ENCODE measurements at regions not wholly inside any gene's neighbourhood (a gene's known extent, or its start where the extent isn't known, plus 50 kb on each side); places are given as distances from the start of the nearest gene placed in this dataset.

GRCh38 chr3:1832395-1832794 is 266.3 kb upstream of the CNTN4 start:
- DNase-seq, result no peak

DNA sequence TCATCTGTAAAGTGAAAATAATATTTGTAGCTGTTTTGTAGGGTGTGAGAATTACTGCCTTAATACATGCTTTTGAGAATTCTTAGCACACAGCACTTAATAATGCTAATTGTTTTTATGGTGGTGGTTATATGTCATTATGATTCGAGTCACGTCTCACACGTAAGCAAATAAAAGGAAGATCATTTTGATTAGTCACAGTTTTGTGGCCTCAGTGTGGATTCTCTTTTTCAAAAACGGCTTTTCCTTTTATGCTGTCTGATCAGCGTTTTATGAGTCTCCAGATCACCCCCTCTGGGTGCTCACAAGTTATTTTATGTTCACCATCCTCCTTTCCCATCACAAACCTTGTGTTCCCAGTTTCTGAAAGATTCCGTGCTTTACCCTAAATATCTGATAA is 255.6 kb upstream of the CNTN4 start:
- DNase-seq, result no peak

DNA sequence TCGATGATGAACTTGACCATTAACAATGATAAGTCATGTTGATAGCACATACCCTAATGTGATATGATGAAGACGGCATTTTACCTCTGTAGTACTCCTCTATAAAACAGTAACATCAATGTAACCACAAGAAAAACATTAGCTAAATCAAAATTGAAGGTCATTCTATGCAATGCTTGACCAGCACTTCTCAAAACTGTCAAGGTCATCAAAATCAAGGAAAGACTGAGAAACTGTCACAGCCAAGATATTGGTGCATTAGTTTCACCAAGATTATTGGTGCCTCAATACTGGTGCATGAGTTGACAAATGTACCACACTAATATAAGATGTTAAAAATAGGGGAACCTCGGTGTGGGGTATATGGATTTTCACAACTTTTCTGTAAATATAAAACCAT is 251.1 kb upstream of the CNTN4 start:
- DNase-seq, result no peak

- no peak for DNase-seq
Observed at GRCh38 chr3:1848935-1849334, 249.7 kb upstream of the CNTN4 start.

GRCh38 chr3:1852950-1853349 is 245.7 kb upstream of the CNTN4 start:
- DNase-seq, result no peak

- DNase-seq, result no peak
Observed at GRCh38 chr3:1855841-1856240, 242.8 kb upstream of the CNTN4 start.

GRCh38 chr3:1870738-1871137 is 227.9 kb upstream of the CNTN4 start:
- no peak for DNase-seq

DNA sequence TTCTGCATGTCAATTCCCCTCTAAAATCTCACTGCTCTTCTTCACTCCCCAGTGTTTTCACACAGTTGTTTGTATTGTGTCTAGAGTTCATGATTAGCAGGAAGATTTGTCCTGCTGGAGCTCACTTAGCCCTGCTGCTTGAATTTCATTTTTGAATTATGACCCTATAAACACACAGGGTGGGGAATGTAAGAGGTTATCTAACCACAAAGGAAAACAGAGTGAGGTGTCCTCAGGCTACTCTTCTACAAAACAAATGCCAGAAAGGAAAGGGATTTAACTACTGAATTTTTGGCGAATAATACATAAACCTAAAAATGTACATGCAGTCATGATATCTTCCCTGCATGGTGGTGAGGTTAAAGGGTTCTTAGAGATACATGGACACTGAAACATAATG is 215.1 kb upstream of the CNTN4 start:
- DNase-seq, result no peak

- no peak for DNase-seq
Observed at GRCh38 chr3:1892459-1892858, 206.2 kb upstream of the CNTN4 start.

GRCh38 chr3:1902416-1902815 is 196.2 kb upstream of the CNTN4 start:
- DNase-seq, result no peak

- no peak for DNase-seq
Observed at GRCh38 chr3:1903111-1903510, 195.6 kb upstream of the CNTN4 start.

DNA sequence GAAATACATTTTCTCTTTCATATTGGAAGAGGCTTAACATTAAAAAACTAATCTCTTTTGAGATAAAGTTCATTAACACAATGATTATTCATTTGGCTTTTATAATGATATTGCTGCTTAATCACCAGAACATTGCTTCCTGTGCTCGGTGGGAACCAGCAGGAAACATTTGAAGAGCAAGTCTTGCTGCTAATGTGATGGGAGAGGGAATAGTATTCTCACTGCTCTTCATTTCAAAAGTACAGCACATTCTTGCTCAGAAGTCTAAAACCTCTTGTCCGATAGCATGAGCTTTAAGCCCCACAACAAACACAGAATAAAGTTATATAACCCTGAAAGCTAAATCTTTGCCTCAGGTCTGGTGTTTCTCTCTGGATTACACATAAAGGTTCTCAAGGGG is 190.8 kb upstream of the CNTN4 start:
- DNase-seq, result no peak

GRCh38 chr3:1908651-1909445 is 189.8 kb upstream of the CNTN4 start:
- DNase-seq, result no peak

DNA sequence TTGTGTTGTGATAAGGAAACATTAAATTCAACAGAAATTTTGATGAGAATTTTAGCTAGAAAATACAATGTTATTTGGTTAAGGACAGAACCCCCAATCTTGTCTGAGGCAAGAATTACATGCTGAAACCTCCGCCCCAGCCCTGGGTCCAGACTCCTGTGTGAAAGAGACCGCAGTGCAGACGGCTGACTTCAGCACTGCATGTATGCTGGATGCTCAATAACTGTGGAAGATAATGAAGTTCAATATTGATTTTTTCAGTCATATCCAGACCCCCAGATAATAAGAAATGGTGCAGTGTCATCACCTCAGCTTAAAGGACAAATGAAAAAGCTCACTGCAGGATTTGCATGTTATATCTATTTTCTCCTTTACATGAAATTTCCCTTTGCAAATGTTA is 188.3 kb upstream of the CNTN4 start:
- DNase-seq, result no peak

GRCh38 chr3:1929788-1930414 is 168.8 kb upstream of the CNTN4 start:
- no peak for DNase-seq

DNA sequence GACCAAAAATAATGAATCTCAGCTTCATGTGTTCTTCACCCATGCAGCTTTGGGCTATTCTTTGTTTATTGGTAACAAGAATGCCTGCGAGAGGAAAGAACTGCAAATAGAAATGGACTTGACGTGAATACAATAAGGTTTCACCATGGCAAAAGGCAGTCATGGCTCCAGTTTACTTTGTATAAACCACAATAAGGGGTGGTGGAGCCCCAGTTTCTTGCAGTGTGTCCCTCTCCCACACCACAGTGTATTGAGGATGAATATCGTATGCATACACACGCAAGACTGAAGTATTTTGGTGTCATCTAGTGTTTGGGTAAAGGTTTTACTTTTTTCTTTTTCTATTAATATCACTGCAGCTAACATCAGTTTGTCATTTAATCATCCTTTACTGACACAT is 159.7 kb upstream of the CNTN4 start:
- no peak for DNase-seq

DNA sequence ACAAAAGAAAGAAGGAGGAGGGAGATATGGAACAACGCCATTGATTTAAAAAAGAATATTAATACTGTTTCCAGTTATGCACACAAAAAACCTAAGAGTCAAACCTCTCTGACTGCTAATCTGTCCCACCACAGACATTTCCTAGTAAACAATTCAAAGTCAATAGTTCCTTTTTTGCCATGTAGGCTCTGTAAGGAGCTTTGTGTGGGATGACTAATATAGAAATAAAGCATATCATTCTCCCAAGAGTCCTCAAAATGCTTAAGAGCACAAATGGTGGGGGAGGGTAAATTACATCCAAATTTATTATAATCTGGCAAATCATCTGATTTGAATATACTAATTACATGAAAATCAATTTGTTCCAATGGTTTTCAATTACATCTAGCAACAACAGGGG is 155.9 kb upstream of the CNTN4 start:
- no peak for DNase-seq

DNA sequence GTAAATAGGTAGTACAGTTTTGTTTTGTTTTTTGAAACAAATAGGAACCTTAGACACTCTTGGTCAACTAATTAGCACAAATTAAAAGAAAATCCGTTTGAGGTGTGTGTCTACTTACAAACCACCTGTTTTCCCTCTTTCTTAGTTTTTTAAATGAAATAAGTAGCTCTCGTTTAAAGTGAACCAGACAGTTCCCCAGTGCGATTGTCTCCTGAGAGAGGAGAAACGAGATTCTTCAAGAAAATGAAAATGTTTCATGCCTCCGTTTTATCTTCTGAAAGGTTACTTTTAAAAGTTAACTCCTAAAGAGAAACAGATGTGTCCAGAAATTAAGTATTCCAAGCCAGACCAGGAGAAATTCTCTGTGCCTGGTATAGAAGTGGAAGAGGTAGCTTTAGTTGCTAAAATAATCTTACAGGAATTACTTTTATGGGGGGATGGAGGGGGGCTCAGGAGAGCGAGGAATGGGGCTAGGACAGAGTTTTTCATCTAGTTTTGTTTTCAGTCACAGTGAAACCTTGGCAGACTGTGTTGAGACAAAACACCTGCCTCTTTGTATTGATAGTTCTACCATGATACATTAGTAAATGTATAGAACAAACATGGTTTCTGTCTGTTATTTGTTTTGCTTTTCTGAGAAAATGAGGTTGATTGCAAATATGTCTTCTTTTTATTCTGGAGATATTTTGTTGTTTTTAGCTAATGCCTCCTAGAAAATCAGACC is 155.1 kb upstream of the CNTN4 start:
- DNase-seq, result no peak

GRCh38 chr3:1945698-1946097 is 153.0 kb upstream of the CNTN4 start:
- DNase-seq, result no peak

DNA sequence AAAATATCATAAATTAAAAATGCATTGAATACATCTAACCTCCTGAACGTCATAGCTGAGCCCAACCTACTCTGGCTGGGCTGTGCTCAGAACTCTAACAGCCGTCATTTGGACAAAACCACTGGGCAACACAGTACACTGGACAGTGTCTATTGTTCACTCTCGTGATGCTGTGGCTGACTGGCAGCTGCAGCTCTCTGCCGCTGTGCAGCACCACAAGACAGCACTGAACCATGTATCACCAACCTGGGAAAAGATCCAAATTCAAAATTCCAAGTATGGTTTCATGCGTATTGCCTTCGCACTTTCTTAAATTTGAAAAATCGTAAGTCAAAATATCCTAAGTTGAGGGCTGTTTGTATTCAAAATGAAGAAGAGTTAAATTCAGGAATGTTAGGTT is 145.1 kb upstream of the CNTN4 start:
- DNase-seq, result no peak

DNA sequence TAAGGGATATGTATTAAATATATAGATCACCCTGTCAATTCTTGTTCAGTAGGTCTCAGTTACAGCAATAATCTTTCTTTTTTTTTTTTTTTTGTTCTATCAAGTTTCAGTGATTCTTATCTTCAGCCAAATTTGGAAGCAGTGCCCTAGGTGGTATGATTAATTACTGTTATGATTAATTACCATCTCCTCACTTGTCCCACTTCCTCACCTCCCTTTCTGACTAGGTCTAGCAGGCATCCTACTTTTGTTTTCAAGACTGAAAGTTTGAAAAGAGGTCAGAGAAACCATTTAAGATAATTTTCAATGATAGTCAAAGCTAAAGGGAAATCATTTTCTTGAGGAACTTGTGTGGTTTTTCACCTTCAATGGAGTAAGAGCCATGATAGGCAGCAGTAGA is 144.0 kb upstream of the CNTN4 start:
- no peak for DNase-seq

DNA sequence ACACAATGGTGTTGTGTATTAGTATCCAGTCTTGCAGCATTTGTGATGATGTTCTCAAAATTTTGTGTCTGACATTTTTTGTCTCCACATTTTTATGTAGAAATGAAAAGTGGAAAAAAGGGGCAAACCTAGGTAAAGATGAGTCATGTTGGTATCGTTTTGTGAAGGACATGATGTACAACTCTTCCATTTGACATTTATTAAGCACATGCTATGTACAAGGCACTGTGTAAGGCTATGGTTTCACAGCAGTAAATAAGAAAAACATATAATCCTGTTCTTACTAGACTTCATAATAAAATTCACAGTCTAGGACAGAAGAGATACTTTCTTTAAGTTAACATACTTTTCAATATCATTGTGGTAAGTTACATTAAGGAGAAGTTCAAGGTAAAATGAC is 143.5 kb upstream of the CNTN4 start:
- DNase-seq, result no peak

DNA sequence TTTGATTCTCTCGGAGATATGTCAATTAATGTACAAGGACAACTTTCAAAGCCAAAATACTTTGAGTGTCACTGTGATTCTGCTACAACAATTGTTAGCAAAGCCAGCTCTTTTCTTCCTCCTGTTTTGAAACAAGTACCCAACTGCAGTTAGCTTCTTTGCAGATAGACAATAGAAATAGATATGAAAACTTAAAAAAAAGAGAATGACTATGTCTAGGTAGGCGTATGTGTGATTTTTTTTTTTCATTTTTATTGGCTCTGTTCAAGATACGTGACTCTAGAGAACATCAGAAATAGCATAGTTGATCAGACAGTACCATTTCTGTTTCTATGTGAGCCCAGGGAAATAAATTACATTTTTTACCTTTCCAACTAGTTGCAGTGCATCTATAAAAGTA is 142.9 kb upstream of the CNTN4 start:
- DNase-seq, result no peak

GRCh38 chr3:1960506-1960905 is 138.2 kb upstream of the CNTN4 start:
- no peak for DNase-seq

All from Kasumi-1 (cell line).